ENCODE measurements at regions not wholly inside any gene's neighbourhood (a gene's known extent, or its start where the extent isn't known, plus 50 kb on each side); places are given as distances from the start of the nearest gene placed in this dataset.

DNA sequence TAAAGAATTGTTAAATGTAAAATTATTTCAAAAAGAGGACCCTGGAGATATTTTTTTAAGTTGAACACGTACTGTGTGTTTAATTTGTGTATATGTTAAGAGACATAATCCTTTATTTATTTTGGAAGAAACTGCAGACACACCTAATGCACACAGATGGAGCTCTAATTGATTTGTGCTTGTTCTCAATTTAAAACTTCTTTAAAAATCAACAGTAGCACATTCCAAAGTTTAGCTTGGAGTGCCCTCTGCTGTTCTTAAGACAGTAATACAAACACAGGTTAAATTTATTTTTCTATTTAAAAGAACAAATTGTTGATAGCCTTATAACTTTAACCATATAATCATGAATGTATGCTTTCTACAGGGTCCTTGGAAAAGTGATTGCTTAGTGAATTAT is 277.6 kb upstream of the ADAMTS16 start:
- DNase-seq (ENCODE audit: low spot score): no peak

DNA sequence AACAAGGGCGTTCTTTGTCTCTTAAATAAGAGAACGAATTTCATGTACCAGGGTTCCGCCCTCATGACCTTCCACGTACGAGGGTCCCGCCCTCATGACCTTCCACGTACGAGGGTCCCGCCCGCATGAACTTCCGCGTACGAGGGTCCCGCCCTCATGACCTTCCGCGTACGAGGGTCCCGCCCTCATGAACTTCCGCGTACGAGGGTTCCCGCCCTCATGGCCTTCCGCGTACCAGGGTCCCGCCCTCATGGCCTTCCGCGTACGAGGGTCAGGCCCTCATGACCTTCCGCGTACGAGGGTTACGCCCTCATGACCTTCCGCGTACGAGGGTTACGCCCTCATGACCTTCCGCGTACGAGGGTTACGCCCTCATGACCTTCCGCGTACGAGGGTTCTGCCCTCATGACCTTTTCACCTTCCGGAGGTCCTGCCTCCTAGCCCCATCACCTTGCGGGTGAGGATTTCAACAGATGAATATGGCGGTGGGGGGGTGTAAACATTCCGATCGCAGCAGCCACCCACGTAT is 273.9 kb upstream of the ADAMTS16 start:
- DNase-seq (ENCODE audit: low spot score): no peak

DNA sequence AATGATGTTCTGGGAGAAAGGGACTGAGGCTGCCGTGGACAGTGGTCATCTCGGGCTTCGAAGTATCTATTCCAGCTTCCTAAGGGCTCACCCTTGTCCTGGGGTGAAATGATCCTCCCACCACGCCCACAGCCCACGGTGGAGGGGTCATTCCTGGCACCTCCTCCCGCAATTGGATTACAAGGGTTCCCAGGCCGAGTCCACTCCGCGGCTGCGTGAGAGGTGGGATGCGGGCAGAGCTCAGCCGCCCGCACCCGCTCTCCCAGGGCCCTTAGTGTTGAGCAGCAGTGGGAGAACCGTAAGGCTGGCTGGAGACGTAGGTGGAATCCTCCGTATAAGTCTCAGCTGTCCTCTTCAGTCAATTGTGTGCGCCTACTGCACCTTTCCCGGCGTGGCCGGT is 273.3 kb upstream of the ADAMTS16 start:
- DNase-seq (ENCODE audit: low spot score): no peak

DNA sequence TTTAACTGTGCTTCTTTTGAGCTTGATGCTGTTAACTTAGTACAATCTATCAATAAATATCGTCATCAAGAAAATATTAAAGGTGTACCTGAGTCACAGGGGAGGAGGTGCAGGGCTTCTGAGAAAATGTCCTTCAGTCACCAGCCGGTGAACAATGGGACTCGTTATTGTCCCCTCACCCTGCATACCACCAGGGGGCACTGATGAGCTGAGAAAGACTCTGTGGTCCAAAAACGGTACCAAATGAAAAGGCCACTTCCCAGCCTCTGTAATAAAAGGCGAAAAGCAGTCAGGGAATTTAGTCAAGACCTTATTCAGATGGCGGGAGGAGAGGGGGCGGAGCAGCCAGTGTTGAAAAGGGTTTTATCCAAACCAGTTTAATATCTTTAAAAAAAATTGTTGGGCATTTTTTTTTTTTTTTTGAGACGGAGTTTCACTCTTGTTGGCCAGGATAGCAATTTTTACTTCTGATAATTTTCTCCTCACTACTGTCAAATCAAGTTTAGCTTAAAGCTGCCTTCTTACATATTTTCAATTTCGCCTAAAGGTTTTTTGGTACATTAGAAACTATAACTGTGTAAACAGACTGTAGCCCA is 271.9 kb upstream of the ADAMTS16 start:
- no peak for DNase-seq (ENCODE audit: low spot score)

DNA sequence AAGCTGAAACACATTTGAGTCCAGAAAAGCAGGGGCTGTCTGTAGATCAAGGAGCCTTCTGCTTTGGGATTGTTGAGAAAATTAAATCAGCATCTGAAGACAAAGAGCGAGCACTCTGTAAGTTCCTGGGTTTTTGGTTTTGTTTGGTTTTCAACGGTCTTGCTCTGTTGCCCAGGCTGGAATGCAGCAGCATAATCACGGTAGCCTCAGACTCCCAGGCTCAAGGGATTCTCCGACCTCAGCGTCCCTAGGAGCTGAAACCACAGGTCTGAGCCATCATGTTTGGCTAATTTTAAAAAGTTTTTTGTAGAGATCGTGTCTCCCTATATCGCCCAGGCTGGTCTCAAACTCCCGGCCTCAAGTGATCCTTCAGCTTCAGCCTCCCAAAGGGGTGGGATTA is 266.5 kb upstream of the ADAMTS16 start:
- DNase-seq (ENCODE audit: low spot score): no peak

DNA sequence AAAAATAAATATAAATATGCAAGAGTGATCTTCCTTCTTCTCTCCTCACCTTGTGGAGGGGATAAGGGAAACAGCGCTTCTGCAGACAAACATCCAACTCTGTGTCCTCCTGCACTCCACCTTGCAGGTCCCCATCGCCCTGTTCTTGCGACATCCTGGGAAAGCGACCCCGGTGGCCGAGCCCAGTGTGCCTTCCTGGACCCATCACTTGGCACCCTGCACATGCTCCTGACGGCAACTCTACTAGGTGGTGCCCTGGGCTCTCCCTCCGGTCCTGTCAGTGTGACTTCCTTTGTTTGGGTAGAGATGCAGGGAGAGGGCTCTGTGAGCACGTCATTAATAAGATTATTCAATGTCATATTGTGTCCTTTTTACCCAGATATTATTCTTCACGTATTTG is 266.0 kb upstream of the ADAMTS16 start:
- no peak for DNase-seq (ENCODE audit: low spot score)

DNA sequence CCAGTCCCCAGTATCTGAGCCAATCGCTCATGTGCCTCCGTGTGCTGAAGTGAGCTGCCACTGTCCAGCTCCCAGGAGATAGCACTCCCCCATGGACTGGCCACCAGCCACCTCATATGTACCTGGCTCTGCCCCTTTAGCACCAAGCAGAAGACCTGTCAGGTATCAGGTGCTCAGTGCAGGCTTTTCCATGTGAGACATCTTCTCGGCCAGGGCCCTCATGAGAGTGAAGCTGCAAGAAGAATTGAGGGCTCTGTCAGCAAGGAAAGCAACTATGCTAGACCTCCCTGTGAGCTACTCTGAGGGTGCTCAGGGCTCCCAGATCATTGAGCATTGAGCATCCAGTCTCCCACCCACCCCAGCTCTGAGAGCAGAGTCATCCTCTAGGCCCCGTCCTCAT is 264.2 kb upstream of the ADAMTS16 start:
- no peak for DNase-seq (ENCODE audit: low spot score)

DNA sequence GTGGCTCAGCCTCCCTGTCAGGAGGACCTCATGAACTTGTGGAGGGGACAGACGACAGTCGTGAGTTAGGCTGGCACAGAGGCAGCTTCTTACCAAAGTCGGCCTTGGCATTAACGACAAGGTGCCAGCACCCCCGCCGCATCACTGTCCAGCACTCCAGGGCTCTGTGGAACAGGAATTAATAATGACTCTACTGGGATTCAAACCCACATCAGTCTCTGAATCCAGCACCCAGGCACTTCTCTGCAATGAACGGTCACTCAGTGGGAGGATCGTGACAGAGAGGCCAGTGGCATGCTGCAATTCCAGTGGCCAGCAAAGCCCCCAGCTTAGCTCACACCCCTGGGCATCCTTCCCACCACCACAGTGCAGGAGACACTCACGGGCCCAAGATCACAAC is 263.3 kb upstream of the ADAMTS16 start:
- DNase-seq (ENCODE audit: low spot score): no peak

DNA sequence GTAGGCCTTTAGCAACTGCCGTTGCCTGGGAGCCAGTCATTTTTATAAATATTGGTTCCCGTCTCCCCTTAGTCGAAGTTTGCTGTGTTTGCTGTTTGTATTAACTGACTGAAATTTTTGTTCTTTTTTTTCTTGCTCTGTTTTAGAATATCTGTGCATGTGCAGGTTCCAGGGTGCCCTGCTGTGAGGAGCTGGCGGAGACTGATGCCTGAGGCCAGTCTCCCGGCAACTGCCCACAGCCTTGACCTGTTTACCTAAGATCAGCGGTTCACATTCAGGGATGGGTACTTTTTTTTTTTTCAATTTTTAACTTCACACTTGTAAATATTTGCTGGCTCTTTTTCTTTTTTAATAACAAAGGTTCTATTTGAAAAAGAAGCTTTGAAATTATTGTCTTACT is 262.6 kb upstream of the ADAMTS16 start:
- DNase-seq (ENCODE audit: low spot score): no peak

DNA sequence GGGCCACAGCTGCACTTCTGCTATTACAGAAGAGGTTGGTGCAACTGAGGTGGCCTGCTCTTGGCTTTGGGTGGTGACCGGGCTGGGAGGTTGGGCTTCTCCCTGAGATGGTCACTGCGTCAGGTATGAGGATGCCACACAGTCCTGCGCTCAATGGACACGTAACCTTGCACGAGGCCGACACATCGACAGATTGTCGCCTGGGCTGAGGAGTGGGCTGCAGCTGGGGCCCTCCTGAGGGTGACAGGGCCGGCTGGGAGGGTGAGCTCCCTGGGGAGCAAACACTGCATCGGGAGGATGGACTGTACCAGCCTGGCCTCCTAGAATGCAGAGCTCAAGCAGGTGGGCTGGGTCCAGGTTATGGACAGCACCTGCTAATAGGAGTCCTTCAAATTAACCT is 261.1 kb upstream of the ADAMTS16 start:
- no peak for DNase-seq (ENCODE audit: low spot score)

DNA sequence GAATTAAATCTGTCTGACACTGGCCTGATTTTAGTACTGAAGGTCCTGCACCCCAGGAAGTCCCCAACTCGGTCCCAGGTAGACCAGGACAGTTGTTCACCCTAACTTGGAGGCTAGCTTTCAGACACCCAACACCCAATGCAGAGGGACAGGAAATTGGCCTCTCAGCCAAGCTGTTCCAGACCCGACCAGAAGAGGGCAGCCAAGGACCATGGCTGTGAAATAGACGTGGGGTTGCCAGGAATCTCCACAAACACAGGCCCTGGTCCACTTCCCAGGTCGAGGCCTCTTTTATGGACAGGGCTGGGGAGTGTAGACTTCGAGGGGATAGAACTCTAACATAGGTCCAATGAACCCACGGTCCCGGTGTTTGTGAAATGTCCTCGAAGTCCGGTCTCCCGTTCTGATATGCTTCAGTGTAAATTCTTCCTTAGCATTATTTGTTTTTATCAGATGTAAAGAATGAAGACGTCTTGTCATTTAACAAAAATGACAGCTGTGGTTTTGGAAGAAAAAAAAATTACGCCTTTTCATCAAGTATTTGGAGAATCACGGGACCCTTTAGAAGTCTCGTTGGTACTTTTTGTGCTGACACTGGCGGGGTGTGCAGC is 260.3 kb upstream of the ADAMTS16 start:
- DNase-seq (ENCODE audit: low spot score): no peak

DNA sequence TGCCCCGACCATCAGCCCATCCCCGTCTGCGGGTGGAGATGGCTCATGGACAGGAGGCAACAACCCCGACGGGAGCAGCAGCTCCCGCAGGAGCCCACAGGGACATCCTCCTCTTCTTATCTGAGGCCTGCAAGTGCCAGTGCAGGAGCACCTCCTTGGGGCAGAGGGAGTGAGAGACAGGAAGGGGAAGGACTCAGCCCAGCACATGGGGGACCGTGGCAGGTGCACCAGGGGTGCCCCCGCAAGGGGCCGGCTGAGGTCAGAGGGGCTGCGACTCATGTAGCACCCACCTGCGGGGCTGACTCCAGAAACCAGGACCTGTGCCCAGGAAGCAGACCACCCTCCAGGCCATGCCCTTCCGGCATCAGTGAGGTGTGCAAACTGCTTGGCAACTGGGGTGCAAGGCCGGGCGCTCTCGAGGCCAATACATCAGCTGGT is 259.8 kb upstream of the ADAMTS16 start:
- DNase-seq (ENCODE audit: low spot score): no peak

DNA sequence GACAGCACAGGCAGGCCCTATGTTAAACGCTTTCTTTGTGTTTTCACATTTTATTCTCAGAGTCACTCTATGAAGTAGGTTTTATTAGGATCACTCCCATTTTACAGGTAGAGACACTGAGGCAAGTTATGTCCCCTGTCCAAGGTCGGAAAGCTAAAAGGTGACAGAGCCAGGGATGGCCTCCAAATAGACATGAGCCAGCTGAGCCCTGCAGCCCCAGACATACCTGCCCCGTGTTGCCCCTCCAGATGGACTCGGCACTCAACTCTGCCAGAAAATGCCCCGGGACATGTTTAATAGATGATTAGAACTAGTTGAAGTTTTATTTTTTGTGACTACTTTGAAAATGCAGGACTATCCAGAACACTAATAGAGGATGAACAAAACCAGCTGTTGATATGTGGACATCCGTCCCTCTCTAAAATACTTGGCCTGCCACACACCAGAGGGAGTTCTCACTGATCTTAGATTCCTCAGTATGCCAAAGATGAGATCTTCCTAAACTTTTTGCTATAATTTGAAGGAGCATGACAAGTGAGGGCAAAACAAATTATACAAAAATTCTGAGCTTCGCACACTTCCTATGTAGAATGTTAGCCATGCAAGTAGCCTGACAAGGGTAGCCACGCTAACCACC is 258.6 kb upstream of the ADAMTS16 start:
- no peak for DNase-seq (ENCODE audit: low spot score)

DNA sequence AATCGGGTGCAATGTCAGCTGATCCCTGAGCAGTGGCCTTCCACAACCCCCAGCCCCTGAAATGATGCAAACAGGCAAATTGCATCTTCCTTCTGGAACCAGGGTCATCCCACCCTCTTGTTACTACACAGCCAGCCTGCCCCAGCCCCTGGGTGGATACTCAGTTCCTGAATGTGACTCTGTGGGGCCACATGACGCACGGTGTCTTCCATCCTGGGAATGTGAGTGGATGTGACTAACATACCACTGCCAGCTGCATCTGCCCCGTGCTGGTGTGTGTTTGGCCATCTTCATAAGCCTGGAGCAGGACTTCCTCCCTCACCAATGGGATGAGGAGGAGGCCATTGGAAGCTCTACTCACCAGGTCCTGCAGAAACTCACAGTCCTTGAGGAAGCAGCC is 257.9 kb upstream of the ADAMTS16 start:
- no peak for DNase-seq (ENCODE audit: low spot score)

DNA sequence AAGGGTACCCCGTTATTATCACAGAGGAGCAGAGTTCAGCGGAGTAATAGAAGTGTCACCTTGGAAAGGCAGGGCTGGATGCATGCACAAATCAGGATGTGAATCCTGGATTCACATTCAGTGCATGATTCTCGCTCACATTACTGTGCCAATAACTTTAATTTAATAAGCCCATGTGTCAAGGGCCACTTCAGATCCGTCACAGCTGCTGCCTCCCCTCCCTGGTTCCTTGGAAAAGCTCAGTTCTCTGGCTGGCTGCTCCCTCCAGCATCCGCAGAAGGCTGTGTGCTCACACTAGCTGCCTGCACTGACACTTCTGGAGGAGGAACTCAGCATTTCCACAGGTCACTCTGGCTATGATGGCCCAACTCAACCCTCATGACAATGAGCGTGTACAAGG is 256.8 kb upstream of the ADAMTS16 start:
- DNase-seq (ENCODE audit: low spot score): no peak

DNA sequence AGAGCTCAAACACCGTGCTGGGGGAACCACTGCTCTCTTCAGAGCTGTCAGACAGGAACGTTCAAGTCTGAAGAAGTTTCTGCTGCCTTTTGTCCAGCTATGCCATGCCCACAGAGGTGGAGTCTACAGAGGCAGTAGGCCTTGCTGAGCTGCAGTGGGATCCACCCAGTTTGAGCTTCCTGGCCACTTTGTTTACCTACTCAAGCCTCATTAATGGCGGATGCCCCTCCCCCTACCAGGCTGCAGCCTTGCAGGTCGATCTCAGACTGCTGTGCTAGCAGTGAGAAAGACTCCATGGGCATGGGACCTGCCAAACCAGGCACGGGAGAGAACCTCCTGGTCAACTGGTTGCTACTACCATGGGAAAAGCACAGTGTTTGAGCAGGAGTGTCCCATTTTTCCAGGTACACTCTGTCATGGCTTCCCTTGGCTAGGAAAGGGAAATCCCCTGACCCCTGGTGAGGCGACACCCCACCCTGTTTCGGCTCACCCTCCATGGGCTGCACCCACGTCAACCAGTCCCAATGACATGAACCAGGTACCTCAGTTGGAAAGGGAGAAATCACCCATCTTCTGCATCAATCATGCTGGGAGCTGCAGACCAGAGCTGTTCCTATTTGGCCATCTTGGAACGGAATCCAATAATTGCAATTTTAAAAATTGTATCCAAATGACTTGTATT is 246.9 kb upstream of the ADAMTS16 start:
- no peak for DNase-seq (ENCODE audit: low spot score)

DNA sequence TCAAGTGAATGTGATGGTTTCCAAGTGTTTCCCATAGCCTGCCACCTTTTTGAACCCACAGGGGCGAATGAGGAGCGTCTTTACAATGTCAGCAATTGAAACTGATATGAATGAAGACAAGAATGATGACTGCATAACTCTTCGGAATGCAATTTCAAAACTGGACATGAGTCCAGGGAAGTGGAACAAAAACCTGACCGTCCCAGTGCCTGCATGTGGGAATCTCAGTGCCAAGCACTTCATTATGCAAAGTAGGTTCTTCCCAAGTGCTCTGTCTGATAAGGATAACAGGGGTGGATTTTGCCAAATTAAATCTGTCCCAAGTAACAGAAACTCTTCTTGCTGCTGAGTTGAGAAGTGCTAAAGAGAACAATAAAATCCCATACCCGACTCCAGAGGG is 243.8 kb upstream of the ADAMTS16 start:
- DNase-seq (ENCODE audit: low spot score): no peak

DNA sequence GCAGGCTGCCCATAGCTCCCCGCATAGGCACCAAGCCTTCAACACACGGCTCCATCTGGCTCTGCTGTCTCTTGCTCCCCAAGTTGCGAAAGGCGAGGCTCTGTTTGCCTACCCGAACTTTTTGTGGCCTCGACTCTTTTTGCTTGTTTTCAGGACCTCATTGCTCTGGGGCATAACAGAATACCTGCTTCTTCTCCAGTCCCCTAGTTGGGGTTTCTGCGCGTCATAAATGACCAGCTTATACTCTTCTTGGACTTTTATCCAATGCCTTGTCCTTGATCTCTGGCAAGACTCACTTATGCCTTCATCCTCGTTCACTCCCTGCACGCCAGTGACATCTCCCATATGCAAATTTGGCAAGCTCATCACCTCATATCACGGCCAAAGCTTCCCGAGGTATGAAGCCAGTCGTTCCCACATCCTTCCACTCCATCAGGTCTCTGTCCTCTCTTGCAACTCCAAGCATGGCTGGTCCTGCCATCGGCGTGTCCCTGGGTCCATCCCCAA is 238.8 kb upstream of the ADAMTS16 start:
- no peak for DNase-seq (ENCODE audit: low spot score)

DNA sequence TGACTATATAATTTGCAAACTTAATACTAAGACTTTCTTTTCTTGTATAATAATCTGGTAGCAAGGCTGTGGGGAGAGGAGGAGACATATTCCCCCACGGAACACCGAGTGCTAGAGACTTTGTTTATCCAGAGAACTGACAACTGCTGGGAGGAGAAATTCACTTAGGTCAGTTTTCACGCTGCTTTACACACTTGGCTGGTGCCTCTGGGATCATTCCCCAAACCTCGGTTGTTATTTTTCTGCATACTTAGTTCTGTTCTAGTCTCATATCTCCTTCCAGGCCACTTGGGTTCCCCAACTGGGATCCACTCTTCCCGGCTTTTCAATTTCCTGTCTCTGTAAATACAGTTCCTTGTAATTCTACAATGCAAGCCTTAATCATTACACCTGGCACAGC is 238.2 kb upstream of the ADAMTS16 start:
- DNase-seq (ENCODE audit: low spot score): no peak

DNA sequence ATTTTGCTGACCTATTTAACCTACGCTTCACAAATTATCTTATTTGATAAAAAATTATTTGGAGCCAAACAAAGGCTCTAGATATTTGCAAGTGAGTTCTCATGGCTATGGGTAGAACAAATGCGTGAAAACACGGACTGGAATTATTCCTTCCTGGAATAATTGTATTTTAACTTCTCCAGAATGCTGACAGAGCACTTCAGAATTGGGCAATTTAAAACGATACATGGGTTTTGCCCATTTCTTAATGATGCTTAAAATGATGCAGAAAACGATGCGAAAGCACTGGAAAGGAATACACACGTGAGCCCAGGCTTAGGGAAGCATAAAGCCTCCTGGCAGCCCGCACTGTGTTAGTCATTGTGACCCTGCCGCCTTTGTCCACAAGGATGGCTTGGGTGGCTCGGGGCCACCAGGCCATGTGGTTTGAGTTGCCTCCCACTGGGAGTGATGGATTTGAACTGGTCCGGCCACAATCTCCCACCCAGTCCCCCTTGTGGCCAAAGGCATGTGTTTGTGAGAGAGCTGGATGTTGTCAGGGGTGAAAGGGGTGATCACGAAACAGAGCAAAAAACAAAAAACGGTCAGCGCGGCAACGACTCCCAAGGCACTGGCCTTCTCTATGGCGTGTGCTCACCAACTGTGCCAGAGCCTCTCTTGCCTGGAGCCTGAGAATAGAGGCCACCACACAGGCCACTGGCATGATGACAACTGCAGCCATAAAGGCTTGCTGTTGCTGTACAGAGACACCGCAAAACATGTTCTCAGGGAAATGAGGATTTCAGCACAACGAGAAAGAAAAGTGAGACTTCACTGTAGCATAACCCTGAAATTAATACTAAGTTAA is 234.2 kb upstream of the ADAMTS16 start:
- no peak for DNase-seq (ENCODE audit: low spot score)

DNA sequence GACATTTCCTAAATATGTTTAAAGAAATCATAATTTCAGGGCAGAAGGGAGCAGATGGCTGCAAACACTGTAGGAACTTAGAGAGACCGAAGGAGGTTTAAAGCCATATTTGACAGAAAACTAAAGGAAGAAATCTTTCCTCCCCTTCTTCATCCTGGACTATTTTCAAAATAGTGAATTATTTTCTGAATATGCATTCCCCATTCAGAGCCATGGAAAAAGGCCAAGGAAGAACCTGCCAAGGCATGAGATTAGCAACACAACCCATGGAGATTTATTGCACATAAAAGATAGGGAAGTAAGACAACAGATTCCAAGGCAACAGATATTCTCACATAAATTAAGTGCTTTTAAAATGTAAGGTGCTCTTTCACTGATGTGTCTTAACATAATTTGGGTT is 233.3 kb upstream of the ADAMTS16 start:
- DNase-seq (ENCODE audit: low spot score): no peak

Data from mesenteric fat pad (tissue), 1 donor.